GM12891 (cell line): ENCODE measurements at regions not wholly inside any gene's neighbourhood (a gene's known extent, or its start where the extent isn't known, plus 50 kb on each side); places are given as distances from the start of the nearest gene placed in this dataset.

Experiments
- POLR2A ChIP-seq: IDR thresholded peaks from 2 replicates; pipeline ENCODE4 v1.6.1; 2011; ENCODE audit warnings: low read depth, low read length, control low read depth
- POLR2AphosphoS5 ChIP-seq: IDR thresholded peaks from 2 replicates; pipeline ENCODE4 v1.6.1; 2011; ENCODE audit warnings: low read depth, low read length, control low read depth
- POU2F2 ChIP-seq: IDR thresholded peaks from 2 replicates; pipeline ENCODE4 v1.6.1; 2011; ENCODE audit warnings: low read depth, mild to moderate bottlenecking, control low read depth, low read length, moderate library complexity
- SPI1 ChIP-seq: IDR thresholded peaks from 2 replicates; pipeline ENCODE4 v1.6.1; 2011; ENCODE audit warnings: low read depth, low read length, control low read depth
- TAF1 ChIP-seq: IDR thresholded peaks from 2 replicates; pipeline ENCODE4 v1.6.1; 2011; ENCODE audit warnings: low read depth, low read length, control low read depth

DNA sequence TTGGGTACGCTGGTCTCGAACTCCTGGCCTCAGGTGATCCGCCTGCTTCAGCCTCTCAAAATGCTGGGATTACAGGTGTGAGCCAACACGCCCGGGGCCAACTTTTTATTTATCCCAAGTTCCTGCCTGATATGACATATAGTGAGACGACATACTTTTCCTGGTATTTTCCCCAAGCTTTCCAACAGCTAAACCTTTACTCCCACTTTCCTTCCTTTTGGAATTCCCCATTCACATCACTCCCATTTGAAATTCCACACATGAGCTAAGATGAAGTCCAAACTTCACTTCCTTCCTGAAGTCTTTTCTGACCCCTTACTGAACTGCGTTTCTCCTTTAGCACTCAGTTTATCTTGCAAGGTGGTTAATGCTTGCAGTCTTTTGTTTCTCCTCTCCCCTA, 64.1 kb downstream of the S1PR1 start:
- TF ChIP-seq POLR2AphosphoS5 (no peak), POLR2A (no peak), POU2F2 (no peak), TAF1 (no peak), SPI1 (no peak)
